K562 (cell line): ENCODE measurements at regions not wholly inside any gene's neighbourhood (a gene's known extent, or its start where the extent isn't known, plus 50 kb on each side); places are given as distances from the start of the nearest gene placed in this dataset.

Experiments used
- ATAC-seq: fragments of 200-7000 bp; cut with Tn5 transposase; 3 replicates; pipeline ENCODE4 v1.9.1; 2020; ENCODE audit warnings: moderate library complexity
- BruUV-seq: library from RNA; stranded (reverse); fragments of 400-500 nt; replicated peaks from 2 replicates; lab custom pipeline; 2021; lab: Mats Ljungman, UMichigan
- CTCF ChIA-PET: fragments of 300-600 bp; formaldehyde crosslinking; extraction: SDS; loops from one replicate; lab custom pipeline; 2021; ENCODE audit warnings: low intra/inter-chr PET ratio; lab: Yijun Ruan, JAX
- POLR2A ChIA-PET: fragments of 300-600, 350-650 bp; sonication (Branson Sonifier 250); formaldehyde crosslinking; extraction: SDS; loops from one replicate; lab custom pipeline; 2021; ENCODE audit warnings: antibody characterized with exemption, inconsistent platforms; lab: Yijun Ruan, JAX
- DNase-seq, 4 experiments: peaks; one replicate each; pipeline versions ENCODE4 v3.0.0 to v3.0.0-alpha.2; 2011 to 2018; ENCODE audit warnings: low spot score in 3 of 4, mixed read lengths in 3 of 4; ENCODE audit errors: extremely low read depth in 1 of 4
- FAIRE-seq: peaks from 2 replicates; lab custom pipeline; 2011; peaks lifted over from hg19 to GRCh38; lab: Jason Lieb, UNC
- H2AFZ ChIP-seq: 2 replicates; pipeline ENCODE4 v1.6.0; 2011; ENCODE audit warnings: low read depth, low read length, control low read depth, inconsistent platforms
- H3K27ac ChIP-seq: fragments of 200-600 bp; 3 replicates; pipeline ENCODE4 v1.8.0; 2011; ENCODE audit warnings: low read depth, mild to moderate bottlenecking, control low read depth, inconsistent platforms, low read length, moderate library complexity, mixed read lengths; ENCODE audit errors: extremely low read depth
- H3K27me3 ChIP-seq, 2 experiments: fragments of 300-600 bp in 1 of 2; 2 replicates in 1 of 2; 3 replicates in 1 of 2; pipeline versions ENCODE4 v1.6.0 to v1.8.0; 2011; ENCODE audit warnings: inconsistent platforms in 2 of 2, low read length in 2 of 2, mild to moderate bottlenecking in 1 of 2, mixed read lengths in 1 of 2, moderate library complexity in 1 of 2; ENCODE audit not compliant: control insufficient read depth in 2 of 2, insufficient read depth in 2 of 2
- H3K36me3 ChIP-seq: fragments of 300-600 bp; 3 replicates; pipeline ENCODE4 v1.8.0; 2011; ENCODE audit warnings: mild to moderate bottlenecking, low read length, inconsistent platforms; ENCODE audit not compliant: control insufficient read depth, insufficient read depth
- H3K4me1 ChIP-seq, 2 experiments: fragments of 200-600 bp in 1 of 2; replicated peaks in 1 of 2; 2 replicates in 1 of 2; 3 replicates in 1 of 2; pipeline versions ENCODE4 v1.5.1 to v1.8.0; 2011; ENCODE audit warnings: inconsistent platforms in 2 of 2, low read length in 2 of 2, mild to moderate bottlenecking in 1 of 2, mixed read lengths in 1 of 2, moderate library complexity in 1 of 2; ENCODE audit not compliant: control insufficient read depth in 2 of 2, insufficient read depth in 2 of 2
- H3K4me2 ChIP-seq: 2 replicates; pipeline ENCODE4 v1.6.1; 2011; ENCODE audit warnings: low read length, control low read depth, inconsistent platforms, mixed read lengths; ENCODE audit not compliant: insufficient read depth
- H3K4me3 ChIP-seq: fragments of 200-600 bp; sonication (generic), shearing (Covaris generic); 2 replicates; pipeline ENCODE4 v1.5.1; 2016; ENCODE audit warnings: control low read depth, inconsistent platforms
- H3K79me2 ChIP-seq: fragments of 200-600 bp; 3 replicates; pipeline ENCODE4 v1.8.0; 2011; ENCODE audit warnings: low read length, inconsistent platforms; ENCODE audit not compliant: control insufficient read depth, insufficient read depth
- H3K9ac ChIP-seq, 2 experiments: 2 replicates each; pipeline versions ENCODE4 v1.6.0 to v1.6.1; 2011; ENCODE audit warnings: low read depth in 2 of 2, low read length in 2 of 2, control low read depth in 1 of 2, inconsistent platforms in 1 of 2, mild to moderate bottlenecking in 1 of 2, mixed read lengths in 1 of 2; ENCODE audit not compliant: insufficient read depth in 1 of 2
- H3K9me1 ChIP-seq: one replicate; pipeline ENCODE4 v1.6.0; 2011; ENCODE audit warnings: inconsistent platforms, mild to moderate bottlenecking, low read length, moderate library complexity; ENCODE audit not compliant: control insufficient read depth, insufficient read depth
- H3K9me3 ChIP-seq: replicated peaks from 2 replicates; pipeline ENCODE4 v1.5.1; 2011; ENCODE audit warnings: low read depth, low read length, inconsistent platforms; ENCODE audit not compliant: control insufficient read depth, insufficient read depth
- H4K20me1 ChIP-seq: replicated peaks from 2 replicates; pipeline ENCODE4 v1.6.1; 2011; ENCODE audit warnings: low read length, inconsistent platforms, mixed read lengths; ENCODE audit not compliant: control insufficient read depth, insufficient read depth
- BCOR ChIP-seq: fragments of 450-650 bp; IDR thresholded peaks from 2 replicates; pipeline ENCODE4 v1.6.1; 2016
- BDP1 ChIP-seq: IDR thresholded peaks from 3 replicates; pipeline ENCODE4 v1.6.1; 2011; ENCODE audit not compliant: insufficient read length, insufficient read depth
- CBX5 ChIP-seq: IDR thresholded peaks from 2 replicates; pipeline ENCODE4 v1.6.1; 2014; ENCODE audit warnings: low read depth, borderline replicate concordance
- ERF ChIP-seq: fragments of 450-650 bp; formaldehyde crosslinking; IDR thresholded peaks from 2 replicates; pipeline ENCODE4 v1.4.0; 2020; ENCODE audit warnings: mild to moderate bottlenecking, mixed read lengths
- HDAC3 ChIP-seq: fragments of 450-650 bp; IDR thresholded peaks from 2 replicates; pipeline ENCODE4 v1.6.1; 2018; ENCODE audit warnings: borderline replicate concordance, mild to moderate bottlenecking, moderate library complexity; ENCODE audit not compliant: partially characterized antibody
- HNRNPH1 ChIP-seq: fragments of 200-400 bp; formaldehyde crosslinking; optimal IDR thresholded peaks from 2 replicates; pipeline ENCODE3; 2017; ENCODE audit warnings: low read depth, mild to moderate bottlenecking, low read length, moderate library complexity
- NCOA1 ChIP-seq: fragments of 450-650 bp; IDR thresholded peaks from 2 replicates; pipeline ENCODE4 v1.6.1; 2016; ENCODE audit warnings: low read depth
- NFRKB ChIP-seq: fragments of 450-650 bp; IDR thresholded peaks from 2 replicates; pipeline ENCODE4 v1.6.1; 2016; ENCODE audit warnings: low read depth
- PCBP2 ChIP-seq: fragments of 200-400 bp; formaldehyde crosslinking; IDR thresholded peaks from 2 replicates; pipeline ENCODE4 v1.6.1; 2018; ENCODE audit warnings: low read length, low read depth, mild to moderate bottlenecking, moderate library complexity; ENCODE audit not compliant: poor library complexity, severe bottlenecking
- RBFOX2 ChIP-seq: fragments of 200-400 bp; formaldehyde crosslinking; IDR thresholded peaks from 2 replicates; pipeline ENCODE4 v1.6.1; 2017; ENCODE audit warnings: low read depth, mild to moderate bottlenecking, low read length, moderate library complexity
- SNRNP70 ChIP-seq: fragments of 200-400 bp; formaldehyde crosslinking; optimal IDR thresholded peaks from 2 replicates; pipeline ENCODE3; 2017; ENCODE audit warnings: low read depth, low read length
- ZBTB11 ChIP-seq, 3 experiments: fragments of 200-800 bp in 1 of 3; fragments of 250-450 bp in 1 of 3; fragments of 450-650 bp in 1 of 3; sonication (Bioruptor Pico) in 1 of 3; sonication (Bioruptor generic) in 1 of 3; formaldehyde crosslinking in 1 of 3; IDR thresholded peaks; 2 replicates each; pipeline versions ENCODE4 v1.6.1 to v1.8.0; 2016 to 2022; ENCODE audit warnings: mild to moderate bottlenecking in 2 of 3, missing genetic modification characterization in 2 of 3, missing compliant biosample characterization in 1 of 3, moderate library complexity in 1 of 3
- ZFPM2 ChIP-seq: fragments of 250-450 bp; sonication (Bioruptor Pico); IDR thresholded peaks from 2 replicates; pipeline ENCODE4 v1.5.1; 2022; ENCODE audit warnings: mild to moderate bottlenecking
- ZNF561 ChIP-seq: fragments of 450-650 bp; formaldehyde crosslinking; conservative IDR thresholded peaks from 2 replicates; pipeline ENCODE4 v1.4.0; 2020; ENCODE audit warnings: mild to moderate bottlenecking, moderate library complexity
- WGBS: fragments of 100-300 bp; shearing (Covaris generic); methylation state at CpG from one replicate; pipeline ENCODE4 v1.1.6; 2016; ENCODE audit warnings: low coverage, mixed read lengths; ENCODE audit not compliant: insufficient coverage; ENCODE audit errors: missing lambda C conversion rate; 5-methylcytosine and 5-hydroxymethylcytosine counted together
- in situ Hi-C: fragments of 300-500 bp; cut with MboI; formaldehyde crosslinking; loops from 4 replicates; pipeline ENCODE4 v1.15.0; 2018; ENCODE audit warnings: inconsistent platforms, mixed read lengths
- intact Hi-C: fragments of 100-400 bp; cut with micrococcal nuclease; formaldehyde crosslinking; loops from 2 replicates; pipeline ENCODE4 v1.14.2; 2022
- TF ChIP-seq, protein P1 (sequence below): fragments of 250-450 bp; sonication (Bioruptor Pico); IDR thresholded peaks from 2 replicates; pipeline ENCODE4 v1.6.1; 2021; ENCODE audit warnings: mild to moderate bottlenecking

GRCh38 chr13:103406967-103407366 is 340.8 kb upstream of the SLC10A2 start:
- Histone ChIP-seq H3K79me2 (no peaks in the 10 kb centered on the region), H3K9me3 (no peaks in the 10 kb centered on the region), H3K27ac (no peak overlapping the region), H3K4me3 (no peak overlapping the region), H3K27me3 (no peaks in the 10 kb centered on the region), H3K4me2 (no peak overlapping the region), H4K20me1 (no peaks in the 10 kb centered on the region), H3K4me1 (no peaks in the 10 kb centered on the region), H2AFZ (no peak overlapping the region), H3K36me3 (no peaks in the 10 kb centered on the region), H3K9ac (no peak overlapping the region), H3K9me1 (no peaks in the 10 kb centered on the region)
- in situ Hi-C loops, result no loop called here
- FAIRE-seq (no peak), ATAC-seq (no peak), DNase-seq (no peak)
- TF ChIP-seq NCOA1 (no peak), BCOR (no peak), PCBP2 (no peak), ZFPM2 (CRISPR knock-in tag) (no peak), BDP1 (no peak), ERF (CRISPR knock-in tag) (no peak), SNRNP70 (no peak), HNRNPH1 (no peak), NFRKB (no peak), ZBTB11 (CRISPR knock-in tag; IDR thresholded peaks at IDR 0.05) (no peak), RBFOX2 (no peak), ZNF561 (no peak), HDAC3 (no peak), CBX5 (no peak)
- TF ChIP-seq, protein P1, sequence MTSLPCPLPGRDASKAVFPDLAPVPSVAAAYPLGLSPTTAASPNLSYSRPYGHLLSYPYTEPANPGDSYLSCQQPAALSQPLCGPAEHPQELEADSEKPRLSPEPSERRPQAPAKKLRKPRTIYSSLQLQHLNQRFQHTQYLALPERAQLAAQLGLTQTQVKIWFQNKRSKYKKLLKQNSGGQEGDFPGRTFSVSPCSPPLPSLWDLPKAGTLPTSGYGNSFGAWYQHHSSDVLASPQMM (CRISPR knock-in tag), result no peak
- WGBS, result 3% methylated on average over 5 of the region's 5 CpGs
- POLR2A ChIA-PET, result no interaction called here
- BruUV-seq, result no TSS peak
- intact Hi-C loops, result no loop called here
- CTCF ChIA-PET, result no interaction called here
